OCI-LY3 (cell line): ENCODE measurements at regions not wholly inside any gene's neighbourhood (a gene's known extent, or its start where the extent isn't known, plus 50 kb on each side); places are given as distances from the start of the nearest gene placed in this dataset.

Source experiments
- CTCF ChIP-seq: fragments of 200-600, 300-600 bp; sonication (generic); IDR thresholded peaks from 2 replicates; pipeline ENCODE4 v1.5.1; 2014; ENCODE audit warnings: antibody characterized with exemption, low read length, low read depth
- EZH2phosphoT487 ChIP-seq: fragments of 200-600 bp; shearing (Covaris generic); IDR thresholded peaks from 2 replicates; pipeline ENCODE4 v1.6.1; 2018; ENCODE audit warnings: antibody characterized with exemption, mixed run types, low read depth

DNA sequence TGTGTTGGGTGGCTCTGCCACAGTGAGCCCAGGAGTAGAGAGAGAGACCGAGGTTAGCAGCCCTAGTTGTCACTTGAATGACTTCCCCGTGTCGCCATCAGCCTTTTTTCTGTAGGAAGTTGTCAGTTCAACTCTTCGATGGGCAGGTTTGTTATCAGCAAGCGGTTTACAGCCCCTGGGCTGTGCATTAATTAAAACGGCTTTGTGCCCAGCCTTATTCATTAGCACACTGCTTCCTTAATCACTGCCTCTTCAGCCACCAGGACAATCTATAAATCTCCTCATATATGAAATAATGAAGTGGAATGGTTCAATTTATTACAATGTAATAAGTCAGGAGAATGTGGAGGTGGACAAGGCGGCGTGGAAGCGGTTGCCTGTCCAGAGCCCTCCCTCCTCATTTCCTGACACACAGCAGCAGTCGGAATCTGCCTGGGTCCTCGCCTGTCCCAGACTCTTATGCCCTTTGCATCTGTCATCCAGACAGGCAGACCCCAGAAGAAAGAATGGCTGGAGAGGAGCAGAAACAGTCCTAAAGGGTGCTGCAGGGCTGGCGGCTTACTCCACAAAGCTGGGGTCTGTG, 122.4 kb upstream of the OPCML start:
- TF ChIP-seq EZH2phosphoT487 (no peak), CTCF (no peak)
